NCI-H748 treated with DMSO at 0.1 percent for 48 hours (cell line): ENCODE measurements at regions not wholly inside any gene's neighbourhood (a gene's known extent, or its start where the extent isn't known, plus 50 kb on each side); places are given as distances from the start of the nearest gene placed in this dataset.

Experiments used
- DNase-seq: peaks from one replicate; lab custom pipeline; 2025; lab: John Stamatoyannopoulos, UW

- DNase-seq = no peak
Observed at GRCh38 chr1:199333180-199333579, 694.3 kb upstream of the NR5A2 start.

DNA sequence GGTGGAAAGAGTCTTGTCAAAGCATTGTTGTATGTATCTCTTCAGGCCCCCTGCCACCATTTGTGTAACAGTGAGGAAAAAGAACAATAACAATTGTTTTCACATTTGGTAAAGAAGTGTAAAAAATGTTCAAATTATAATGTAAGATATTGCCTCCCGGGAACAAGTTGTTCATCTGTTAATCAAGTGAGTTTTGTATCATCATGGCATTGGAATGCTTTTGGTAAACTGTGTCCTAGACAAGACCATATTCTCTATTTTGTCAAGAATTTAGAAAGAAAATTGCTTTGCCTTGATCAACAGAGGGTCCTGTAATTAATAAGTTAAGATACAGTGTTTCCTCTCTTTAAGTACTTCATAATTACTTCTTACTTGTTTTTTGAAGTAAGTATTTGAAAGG lies 692.0 kb upstream of the NR5A2 start:
- no peak for DNase-seq

DNA sequence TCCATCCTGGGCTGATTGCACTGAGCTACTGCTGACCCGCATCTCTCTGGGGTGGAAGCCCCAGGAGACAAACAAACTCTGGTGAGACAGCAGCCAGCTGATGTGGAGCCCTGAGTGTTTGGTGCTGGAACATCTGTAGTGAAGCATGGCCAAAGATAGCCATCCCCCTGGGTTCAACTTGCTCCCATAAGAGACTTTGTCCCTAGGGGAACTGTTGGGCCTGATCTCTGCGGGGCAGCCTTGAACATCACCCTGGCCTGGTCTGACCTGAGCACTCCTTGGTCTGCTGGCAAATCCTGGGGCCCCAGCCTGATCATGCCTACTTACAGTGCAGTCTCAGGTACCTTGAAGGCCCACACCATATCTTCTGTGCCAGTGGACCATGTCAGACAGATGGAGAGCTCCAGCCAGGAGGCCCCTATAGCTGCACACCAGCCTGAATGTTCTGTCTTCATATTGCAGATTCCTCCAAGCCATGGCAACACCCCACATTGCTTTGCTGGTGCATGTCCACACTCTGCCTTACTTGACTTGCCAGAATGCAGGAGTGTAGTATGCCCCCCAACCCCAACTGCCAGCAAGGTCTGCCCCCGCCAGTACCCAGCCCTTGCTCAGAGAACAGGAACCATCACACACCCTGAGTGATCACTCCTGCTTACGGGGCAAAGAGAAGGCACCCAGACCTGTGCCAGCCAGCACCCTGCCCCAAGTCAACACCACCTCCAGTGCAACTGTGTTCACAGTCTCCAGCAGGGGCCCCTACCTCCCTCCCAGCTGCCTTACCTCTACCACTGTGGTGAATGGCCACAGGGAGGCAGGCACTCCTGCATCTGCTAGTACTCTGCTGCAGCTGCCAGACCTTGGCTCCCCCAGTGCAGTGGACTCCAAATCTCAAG lies 690.5 kb upstream of the NR5A2 start:
- DNase-seq = no peak

DNA sequence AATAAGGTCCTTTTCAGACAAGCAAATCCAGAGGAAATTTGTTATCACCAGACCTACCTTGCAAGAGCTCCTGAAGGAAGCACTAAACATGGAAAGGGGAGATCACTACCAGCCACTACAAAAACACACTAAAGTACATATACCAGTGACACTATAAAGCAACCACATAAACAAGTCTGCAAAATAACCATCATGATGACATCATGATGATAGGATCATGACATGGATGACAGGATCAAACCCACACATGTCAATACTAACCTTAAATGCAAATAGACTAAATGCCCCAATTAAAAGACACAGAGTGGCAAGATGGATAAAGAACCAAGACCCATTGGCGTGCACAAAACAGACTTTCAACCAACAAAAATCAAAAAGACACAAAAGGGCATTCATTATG lies 688.8 kb upstream of the NR5A2 start:
- DNase-seq = no peak

DNA sequence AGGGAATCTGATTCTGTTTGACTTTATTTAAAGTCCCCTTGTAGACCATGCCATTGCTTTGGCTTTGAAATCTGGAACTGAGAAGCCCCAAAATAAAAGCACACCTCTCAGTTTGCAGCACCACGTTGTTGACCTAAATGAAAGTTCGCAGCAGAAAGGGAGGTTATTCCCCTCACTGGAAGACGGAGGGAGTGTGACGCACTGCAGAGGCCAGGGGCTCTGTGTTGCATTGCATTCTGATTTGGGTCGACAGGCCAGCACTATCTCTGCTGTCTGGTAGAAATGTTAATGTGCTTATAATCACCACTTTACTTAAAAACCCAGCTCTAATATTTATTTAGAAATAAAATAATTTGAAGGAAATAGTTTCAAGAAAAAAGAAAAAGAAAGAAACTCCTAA lies 675.2 kb upstream of the NR5A2 start:
- no peak for DNase-seq

DNA sequence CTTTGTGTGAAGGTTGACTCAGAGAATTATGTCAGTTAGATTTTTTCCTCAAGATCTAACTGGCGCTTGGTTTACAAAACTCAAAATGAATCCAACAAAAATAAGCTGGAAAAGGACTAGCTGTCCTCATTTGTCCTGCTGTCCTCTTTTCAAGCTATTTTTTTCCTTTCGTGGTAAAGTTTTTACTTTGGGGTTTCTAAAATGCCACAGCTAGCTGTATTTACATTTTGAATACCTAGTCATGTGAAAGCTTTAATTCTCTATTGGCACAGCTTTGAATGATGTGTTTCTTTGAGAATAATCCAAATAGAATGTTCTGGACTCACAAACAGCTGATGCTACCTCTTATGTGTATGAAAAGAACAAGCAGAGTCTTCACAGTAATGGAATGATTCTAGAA lies 673.6 kb upstream of the NR5A2 start:
- DNase-seq = no peak

DNA sequence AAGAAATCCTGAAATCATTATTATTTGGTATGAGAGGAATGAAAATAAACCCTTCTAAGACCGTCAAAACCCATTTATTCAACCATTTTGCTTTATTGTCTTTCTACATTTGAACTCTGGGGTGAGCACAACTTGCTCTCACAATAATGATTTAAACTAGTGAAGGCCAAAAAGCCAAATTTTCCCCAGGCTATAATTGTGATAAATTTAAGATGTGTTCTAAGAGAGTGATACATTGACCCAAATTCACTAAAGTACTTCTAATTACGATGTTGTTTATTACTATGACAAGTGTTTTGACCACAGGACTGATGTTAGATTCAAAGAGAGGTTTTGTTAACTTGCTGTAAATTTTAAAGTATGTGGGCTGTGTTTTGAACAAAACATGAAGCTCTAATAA lies 670.9 kb upstream of the NR5A2 start:
- no peak for DNase-seq

- DNase-seq = no peak
Observed at GRCh38 chr1:199357599-199357998, 669.9 kb upstream of the NR5A2 start.

GRCh38 chr1:199362996-199363395 lies 664.5 kb upstream of the NR5A2 start:
- DNase-seq = no peak

DNA sequence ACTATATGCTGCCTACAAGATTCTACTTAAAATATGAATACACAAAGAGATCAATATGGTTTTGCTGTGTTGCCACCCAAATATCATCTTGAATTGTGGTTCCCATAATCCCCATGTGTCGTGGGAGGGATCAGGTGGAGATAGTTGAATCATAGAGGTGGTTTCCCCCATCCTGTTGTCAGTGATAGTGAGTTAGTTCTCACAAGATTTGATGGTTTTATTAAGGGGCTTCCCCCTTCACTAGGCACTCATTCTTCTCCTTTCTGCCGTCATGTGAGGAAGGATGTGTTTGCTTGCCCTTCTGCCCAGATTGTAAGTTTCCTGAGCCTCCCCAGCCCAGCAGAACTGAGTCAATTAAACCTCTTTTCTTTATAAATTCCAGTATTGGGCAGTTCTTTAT lies 654.4 kb upstream of the NR5A2 start:
- no peak for DNase-seq

DNA sequence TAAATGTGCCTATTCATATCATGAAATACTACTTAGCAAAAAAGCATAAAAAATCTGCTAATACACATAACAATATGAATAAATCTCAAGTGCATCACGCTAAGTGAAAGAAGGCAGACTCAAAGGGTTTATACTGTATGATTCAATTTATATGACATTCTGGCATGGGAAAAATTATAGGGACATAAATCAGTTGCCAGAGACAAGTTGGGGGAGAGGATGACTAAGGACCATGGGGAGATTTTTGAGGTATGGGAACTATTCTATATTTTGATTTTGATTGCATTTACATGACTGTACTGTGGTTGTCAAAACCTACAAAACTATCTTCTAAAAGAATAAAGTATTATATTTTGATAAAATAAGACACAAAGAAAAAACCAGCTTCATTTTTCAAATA lies 650.3 kb upstream of the NR5A2 start:
- DNase-seq = no peak

- no peak for DNase-seq
Observed at GRCh38 chr1:199383793-199384192, 643.7 kb upstream of the NR5A2 start.

- DNase-seq = no peak
Observed at GRCh38 chr1:199394856-199395255, 632.7 kb upstream of the NR5A2 start.

DNA sequence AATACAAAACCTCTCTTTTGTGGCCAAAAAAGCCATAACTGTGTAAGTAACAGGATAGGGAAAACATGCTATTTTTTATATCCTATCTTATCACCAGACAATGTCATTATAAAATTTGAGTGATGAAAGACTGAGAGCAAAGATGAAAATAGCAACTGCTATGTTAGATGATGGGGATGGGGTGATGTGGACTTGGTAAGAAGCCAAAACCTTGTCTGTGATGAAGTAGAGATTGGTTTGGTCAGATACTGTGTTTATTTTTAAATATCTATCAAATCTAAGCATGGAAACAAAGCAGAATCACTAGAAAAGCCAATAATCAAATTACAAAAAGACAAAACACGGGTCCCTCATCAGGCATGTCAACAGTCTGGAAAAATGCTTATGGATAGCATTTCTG lies 631.1 kb upstream of the NR5A2 start:
- no peak for DNase-seq

DNA sequence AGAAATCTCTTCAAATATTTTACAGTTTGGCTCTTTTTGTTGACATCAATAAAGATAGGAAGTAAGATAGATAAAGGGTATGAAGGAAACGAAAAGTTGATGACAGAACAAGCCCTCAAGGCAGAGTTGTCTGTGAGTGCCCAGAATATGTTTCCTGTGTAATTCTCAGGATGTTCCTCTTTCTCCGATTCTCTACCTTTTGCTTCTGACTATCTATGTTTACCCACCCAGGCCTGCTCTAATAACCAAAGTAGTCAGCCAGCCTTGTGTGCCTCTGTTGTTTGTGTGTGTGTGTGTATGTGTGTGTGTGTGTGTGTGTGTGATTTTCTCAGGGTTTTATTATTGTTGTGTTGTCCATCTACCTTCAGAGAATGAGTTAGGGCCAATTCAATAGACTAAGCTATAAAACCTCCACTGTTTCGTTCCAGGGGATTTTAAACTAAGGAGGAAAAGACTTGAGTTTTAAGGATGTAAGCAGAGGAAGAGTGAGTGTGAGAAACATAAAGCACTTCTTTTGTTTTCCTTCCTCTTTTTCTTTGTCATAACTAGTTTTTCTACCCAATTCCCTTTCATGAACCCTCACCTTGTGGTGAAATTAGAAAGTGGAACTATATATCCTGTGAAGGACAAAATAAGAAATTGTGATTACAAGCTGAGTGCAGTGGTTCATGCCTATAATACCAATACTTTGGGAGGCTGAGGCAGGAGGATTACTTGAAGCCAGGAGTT lies 627.4 kb upstream of the NR5A2 start:
- no peak for DNase-seq

DNA sequence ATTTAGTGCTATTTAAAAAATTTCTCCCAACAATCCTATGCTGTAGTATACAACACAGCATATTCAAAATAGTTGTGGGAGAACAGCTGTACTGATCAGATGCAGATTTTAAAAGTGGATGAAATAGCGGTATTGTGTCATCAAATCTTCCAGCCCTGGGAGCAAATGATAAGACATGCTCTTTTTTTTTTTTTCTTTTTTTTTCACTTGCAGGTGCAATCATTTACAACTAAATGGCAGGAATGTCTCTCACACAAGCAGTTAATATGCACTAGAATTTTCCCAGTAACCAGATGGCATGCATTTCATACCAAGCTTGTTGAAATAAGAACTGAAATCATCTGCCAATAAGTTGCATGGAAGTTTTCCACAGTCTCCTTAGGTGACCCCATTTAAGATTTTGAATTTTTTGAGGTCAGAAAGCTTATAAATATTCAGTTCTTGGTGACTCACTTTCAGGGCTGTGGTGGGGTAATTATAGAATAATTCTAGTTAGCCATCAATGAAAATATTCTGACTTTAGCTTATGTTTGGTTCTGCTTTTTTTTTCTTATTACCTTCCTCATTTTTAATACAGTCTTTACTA lies 623.9 kb upstream of the NR5A2 start:
- no peak for DNase-seq

DNA sequence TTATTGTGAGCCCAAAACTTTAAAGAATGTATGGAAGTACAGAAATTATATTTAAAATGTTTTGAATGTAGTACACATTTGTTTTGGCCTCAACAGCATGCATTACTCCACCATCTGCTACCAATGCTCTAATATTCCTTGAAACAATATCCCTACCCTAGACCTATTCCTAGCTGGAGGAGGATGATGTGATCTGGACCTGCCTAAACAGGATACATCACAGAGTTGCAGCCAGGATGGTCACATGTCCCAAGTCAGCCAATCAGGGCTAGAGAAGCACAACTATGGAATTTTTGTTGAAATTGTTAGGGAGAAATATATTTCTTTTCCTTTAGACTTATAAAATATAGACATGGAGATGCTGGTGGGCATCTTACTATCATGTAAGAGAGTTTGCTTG lies 623.3 kb upstream of the NR5A2 start:
- DNase-seq = no peak

DNA sequence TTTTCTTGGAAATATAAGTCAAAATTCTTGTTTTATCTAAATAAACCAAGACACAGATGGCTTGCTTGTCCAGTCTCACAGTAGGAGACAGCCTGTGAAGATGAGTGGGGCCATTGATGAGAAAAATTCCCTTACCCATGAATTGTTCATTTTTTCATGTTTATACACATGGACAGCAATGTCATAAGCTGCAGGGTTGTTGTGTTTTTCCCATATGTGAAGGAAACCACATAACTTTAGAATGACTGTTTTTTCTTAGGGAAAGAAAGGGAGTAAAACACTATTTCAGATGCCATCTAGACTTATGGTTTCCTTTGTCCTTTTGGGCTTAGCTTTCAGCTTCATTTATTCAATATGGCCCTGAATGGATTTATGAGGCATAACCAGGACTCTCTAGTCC lies 622.5 kb upstream of the NR5A2 start:
- DNase-seq = no peak

DNA sequence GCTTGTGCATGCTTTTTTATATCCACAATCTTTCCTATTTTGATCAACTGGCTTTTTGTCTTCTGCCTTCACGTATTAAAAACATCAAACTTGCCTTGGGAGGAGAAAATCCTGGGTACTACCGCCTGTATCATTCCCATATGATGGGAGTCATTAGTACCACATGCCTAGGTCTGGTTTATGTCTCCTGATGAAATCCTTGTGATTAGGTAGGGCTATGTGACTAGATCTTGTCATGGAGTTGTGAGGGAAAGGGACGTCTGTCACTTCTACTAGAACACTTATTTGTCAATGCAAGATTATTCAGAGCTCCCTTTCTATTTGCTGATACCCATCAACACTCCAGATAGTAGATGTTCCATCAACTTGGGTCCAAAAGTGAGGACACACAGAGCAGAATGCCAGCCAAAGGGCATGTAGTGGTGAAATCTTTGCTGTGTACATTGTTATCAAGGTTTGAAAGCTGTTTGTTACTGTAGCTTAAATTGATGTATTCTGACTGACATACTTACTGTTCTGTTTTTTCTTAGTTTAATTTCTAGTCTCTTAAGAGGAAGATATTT lies 621.8 kb upstream of the NR5A2 start:
- DNase-seq = no peak

GRCh38 chr1:199410462-199410861 lies 617.0 kb upstream of the NR5A2 start:
- DNase-seq = no peak

- no peak for DNase-seq
Observed at GRCh38 chr1:199411506-199411905, 616.0 kb upstream of the NR5A2 start.

- DNase-seq = no peak
Observed at GRCh38 chr1:199422206-199422605, 605.3 kb upstream of the NR5A2 start.

DNA sequence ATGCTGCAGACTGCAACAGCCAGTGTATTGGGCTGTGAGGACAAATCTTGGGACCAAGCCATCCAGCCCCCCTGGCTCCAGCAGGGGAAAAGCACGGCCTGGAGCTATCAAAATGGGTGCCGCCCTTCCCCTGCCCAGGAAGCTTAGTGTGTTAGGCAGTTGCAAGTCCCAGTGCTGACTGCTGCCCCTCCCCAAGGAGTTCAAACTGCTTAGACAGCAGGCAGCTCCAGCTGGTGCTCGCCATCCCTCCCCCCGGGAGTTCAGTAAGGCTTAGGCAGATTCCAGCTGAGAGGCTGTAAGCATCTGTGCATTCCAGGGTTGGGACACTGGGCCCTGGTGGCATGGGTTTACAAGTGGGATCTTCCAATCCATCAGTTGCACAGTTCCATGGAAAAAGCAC lies 579.6 kb upstream of the NR5A2 start:
- DNase-seq = no peak
